Progenitor cell of endocrine pancreas (in vitro differentiated cells): ENCODE measurements at regions not wholly inside any gene's neighbourhood (a gene's known extent, or its start where the extent isn't known, plus 50 kb on each side); places are given as distances from the start of the nearest gene placed in this dataset.

Experiments
- DNase-seq: peaks from one replicate; pipeline ENCODE4 v3.0.0; 2021; ENCODE audit warnings: low spot score; ENCODE audit not compliant: unreplicated experiment
- H3K27ac Mint-ChIP-seq: 2 replicates; pipeline ENCODE4 v1.8.0; 2021; ENCODE audit warnings: mild to moderate bottlenecking, moderate library complexity, mixed read lengths
- H3K27me3 Mint-ChIP-seq: 2 replicates; pipeline ENCODE4 v1.8.0; 2021; ENCODE audit warnings: mixed read lengths
- H3K36me3 Mint-ChIP-seq: 2 replicates; pipeline ENCODE4 v1.8.0; 2022; ENCODE audit warnings: mixed read lengths; ENCODE audit not compliant: insufficient read depth
- H3K4me1 Mint-ChIP-seq: 2 replicates; pipeline ENCODE4 v1.8.0; 2021; ENCODE audit warnings: low read depth, mixed read lengths
- H3K4me3 Mint-ChIP-seq: 2 replicates; pipeline ENCODE4 v1.8.0; 2021; ENCODE audit warnings: low read depth, mild to moderate bottlenecking, moderate library complexity, mixed read lengths
- H3K9me3 Mint-ChIP-seq: 2 replicates; pipeline ENCODE4 v1.8.0; 2021; ENCODE audit warnings: low read depth, mixed read lengths
- TF ChIP-seq, protein P1 (sequence below): fragments of 200-600 bp; sonication (generic); IDR thresholded peaks from one replicate; pipeline ENCODE4 v1.5.0; 2021; ENCODE audit warnings: antibody characterized with exemption, mild to moderate bottlenecking; ENCODE audit not compliant: unreplicated experiment

DNA sequence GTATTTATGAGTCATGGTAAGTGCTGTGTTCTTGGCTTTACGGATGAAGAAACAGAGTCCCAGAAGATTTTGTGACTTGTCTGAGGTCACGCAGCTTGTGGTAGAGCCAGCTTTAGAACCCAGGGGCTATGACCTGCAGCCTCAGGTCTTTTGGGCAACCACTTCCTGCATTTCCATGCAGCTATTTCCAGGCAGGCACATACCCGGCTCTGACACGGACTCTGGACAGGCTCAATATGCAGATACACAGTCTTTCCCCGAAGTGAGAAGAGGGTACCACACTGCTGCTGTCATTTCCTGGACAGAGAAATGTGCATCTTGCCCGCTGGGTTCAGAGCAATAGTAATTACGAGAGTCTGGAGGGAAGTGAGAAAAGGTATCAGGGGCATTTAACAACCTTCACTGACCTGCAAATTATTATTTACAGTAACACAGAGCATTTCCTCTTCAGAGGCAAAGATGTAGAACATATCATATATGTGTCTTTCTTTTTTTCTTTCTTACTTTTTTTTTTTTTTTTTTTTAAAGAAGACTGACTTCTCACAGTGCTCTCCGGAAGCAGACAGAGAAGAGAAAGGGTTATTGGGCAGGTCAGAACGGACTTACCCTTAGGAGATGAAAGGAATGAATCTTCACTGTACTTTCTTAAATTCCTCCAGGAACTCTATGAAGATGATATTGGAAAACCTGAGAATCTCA is 185.1 kb downstream of the CLIC5 start:
- no peak overlapping the region for H3K27ac Mint-ChIP-seq
- H3K4me1 Mint-ChIP-seq, result no peaks in the 10 kb centered on the region
- no peaks in the 10 kb centered on the region for H3K9me3 Mint-ChIP-seq
- no peaks in the 10 kb centered on the region for H3K36me3 Mint-ChIP-seq
- H3K27me3 Mint-ChIP-seq, result no peaks in the 10 kb centered on the region
- no peak overlapping the region for H3K4me3 Mint-ChIP-seq
- TF ChIP-seq, protein P1, sequence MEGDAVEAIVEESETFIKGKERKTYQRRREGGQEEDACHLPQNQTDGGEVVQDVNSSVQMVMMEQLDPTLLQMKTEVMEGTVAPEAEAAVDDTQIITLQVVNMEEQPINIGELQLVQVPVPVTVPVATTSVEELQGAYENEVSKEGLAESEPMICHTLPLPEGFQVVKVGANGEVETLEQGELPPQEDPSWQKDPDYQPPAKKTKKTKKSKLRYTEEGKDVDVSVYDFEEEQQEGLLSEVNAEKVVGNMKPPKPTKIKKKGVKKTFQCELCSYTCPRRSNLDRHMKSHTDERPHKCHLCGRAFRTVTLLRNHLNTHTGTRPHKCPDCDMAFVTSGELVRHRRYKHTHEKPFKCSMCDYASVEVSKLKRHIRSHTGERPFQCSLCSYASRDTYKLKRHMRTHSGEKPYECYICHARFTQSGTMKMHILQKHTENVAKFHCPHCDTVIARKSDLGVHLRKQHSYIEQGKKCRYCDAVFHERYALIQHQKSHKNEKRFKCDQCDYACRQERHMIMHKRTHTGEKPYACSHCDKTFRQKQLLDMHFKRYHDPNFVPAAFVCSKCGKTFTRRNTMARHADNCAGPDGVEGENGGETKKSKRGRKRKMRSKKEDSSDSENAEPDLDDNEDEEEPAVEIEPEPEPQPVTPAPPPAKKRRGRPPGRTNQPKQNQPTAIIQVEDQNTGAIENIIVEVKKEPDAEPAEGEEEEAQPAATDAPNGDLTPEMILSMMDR, result no peak
- no peak for DNase-seq

DNA sequence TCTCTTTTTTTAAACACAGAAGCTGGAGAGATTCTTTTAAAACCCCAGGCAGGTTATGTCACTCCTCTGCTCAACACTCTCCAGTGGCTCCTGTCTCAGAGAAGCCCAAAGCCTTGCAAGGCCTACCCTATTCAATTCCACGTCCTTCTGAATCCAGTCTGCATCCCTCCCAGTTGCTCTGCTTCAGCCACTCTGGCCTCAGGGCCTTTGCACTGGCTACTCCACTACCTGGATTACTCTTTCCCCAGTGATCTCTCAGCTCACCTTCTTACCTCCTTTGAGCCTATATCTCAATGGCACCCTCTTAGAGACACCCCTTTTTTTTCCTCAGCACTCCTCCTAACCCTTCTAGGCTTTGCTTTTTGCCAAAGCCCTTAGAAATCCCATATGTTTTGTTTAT is 185.8 kb downstream of the CLIC5 start:
- TF ChIP-seq, protein P1, result no peak
- Mint-ChIP-seq H3K4me1 (no peaks in the 10 kb centered on the region), H3K36me3 (no peaks in the 10 kb centered on the region), H3K27me3 (no peaks in the 10 kb centered on the region), H3K4me3 (no peak overlapping the region), H3K9me3 (no peaks in the 10 kb centered on the region), H3K27ac (no peak overlapping the region)
- no peak for DNase-seq

DNA sequence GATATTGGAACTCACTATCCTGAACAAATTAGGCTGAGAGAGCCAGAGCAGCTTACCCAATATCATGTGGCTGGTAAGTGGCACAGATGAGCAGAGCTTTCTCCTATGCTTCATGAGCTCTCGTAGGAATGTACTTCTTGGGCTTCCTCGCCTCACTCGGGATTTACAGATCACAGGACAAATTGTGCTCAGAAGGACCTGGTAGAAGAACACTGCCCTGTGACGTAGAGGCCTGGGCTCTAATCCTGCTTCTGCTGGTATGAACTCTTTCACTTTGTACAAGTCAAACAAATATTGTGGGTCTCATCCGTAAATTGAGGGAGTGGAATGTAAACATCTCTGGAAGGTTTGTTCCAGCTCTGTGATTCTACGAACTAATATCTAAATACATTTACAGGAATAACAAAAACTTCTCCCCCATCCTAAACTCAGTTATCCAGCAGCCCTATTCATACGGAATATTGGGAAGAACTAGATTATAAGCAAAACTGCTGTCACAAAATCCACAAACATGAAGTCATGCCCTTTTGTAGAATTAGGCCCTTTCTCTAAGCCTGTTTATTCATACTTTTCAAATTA is 187.6 kb downstream of the CLIC5 start:
- H3K27ac Mint-ChIP-seq, result no peak overlapping the region
- H3K27me3 Mint-ChIP-seq, result no peaks in the 10 kb centered on the region
- no peak for DNase-seq
- TF ChIP-seq, protein P1, result no peak
- H3K36me3 Mint-ChIP-seq, result no peaks in the 10 kb centered on the region
- H3K4me1 Mint-ChIP-seq, result no peaks in the 10 kb centered on the region
- H3K4me3 Mint-ChIP-seq, result no peak overlapping the region
- no peaks in the 10 kb centered on the region for H3K9me3 Mint-ChIP-seq

DNA sequence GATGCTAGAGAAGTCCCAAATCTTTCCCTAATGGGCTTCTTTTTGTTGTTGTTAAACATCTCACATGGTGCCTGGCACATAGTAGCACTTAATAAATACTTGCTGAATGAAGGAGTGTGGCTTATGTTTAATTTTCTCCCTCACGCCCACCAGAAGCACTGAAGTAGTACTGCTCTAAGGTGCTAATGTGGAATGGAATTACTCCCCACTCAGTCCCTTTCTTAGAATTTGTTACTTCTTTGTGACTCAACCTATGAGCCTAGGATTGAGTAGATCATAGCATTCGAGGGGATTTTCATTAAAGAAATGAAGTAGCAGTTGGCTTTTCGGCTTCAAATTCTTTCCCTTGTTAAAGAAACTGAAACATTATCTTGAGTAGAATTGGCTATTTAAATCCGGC is 192.8 kb downstream of the CLIC5 start:
- no peaks in the 10 kb centered on the region for H3K4me1 Mint-ChIP-seq
- TF ChIP-seq, protein P1, result no peak

DNA sequence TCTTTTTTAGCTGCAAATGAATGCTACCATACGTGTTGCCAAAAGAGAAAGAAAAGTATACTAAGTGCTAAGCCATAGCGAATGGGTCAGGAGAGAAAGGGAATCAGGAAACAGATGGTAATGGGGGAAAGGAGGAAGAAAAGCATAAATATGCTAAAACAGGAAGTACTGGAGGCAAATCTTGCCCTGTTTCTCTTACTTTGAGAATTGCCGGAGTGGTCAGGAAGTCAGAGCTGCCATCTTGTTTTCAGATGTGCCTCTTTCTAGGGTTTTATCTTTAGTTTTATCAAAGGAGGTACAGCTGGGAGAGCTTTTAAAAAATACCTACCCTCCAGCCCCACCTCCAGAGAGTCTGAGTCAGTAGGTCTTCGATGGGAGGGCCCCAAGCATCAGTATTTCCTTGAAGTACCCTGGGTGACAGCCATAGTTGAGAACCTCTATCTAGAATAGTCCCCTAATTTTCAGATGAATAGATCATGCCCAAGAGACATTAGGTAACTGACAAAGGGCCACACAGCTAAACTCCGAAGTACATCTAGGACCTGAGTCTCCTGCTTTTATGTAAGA is 193.3 kb downstream of the CLIC5 start:
- TF ChIP-seq, protein P1, result no peak
- H3K27ac Mint-ChIP-seq, result no peak overlapping the region
- H3K4me1 Mint-ChIP-seq, result no peaks in the 10 kb centered on the region
- no peaks in the 10 kb centered on the region for H3K27me3 Mint-ChIP-seq
- H3K9me3 Mint-ChIP-seq, result peaks cover 6% of the 10 kb centered on the region
- no peak for DNase-seq
- H3K4me3 Mint-ChIP-seq, result no peak overlapping the region
- H3K36me3 Mint-ChIP-seq, result no peaks in the 10 kb centered on the region

More for the DNA sequence above, 192.8 kb downstream of the CLIC5 start:
- H3K9me3 Mint-ChIP-seq, result peaks cover 6% of the 10 kb centered on the region
- no peak overlapping the region for H3K27ac Mint-ChIP-seq
- DNase-seq, result no peak
- H3K36me3 Mint-ChIP-seq, result no peaks in the 10 kb centered on the region
- H3K4me3 Mint-ChIP-seq, result no peak overlapping the region
- no peaks in the 10 kb centered on the region for H3K27me3 Mint-ChIP-seq
